SK-N-SH (cell line): ENCODE measurements at regions not wholly inside any gene's neighbourhood (a gene's known extent, or its start where the extent isn't known, plus 50 kb on each side); places are given as distances from the start of the nearest gene placed in this dataset.

Source experiments
- CTCF ChIP-seq: fragments of 200-600 bp; sonication (generic); IDR thresholded peaks from 2 replicates; pipeline ENCODE4 v1.6.1; 2017; ENCODE audit warnings: antibody characterized with exemption, mild to moderate bottlenecking, moderate library complexity
- EZH2phosphoT487 ChIP-seq: fragments of 200-600 bp; sonication (generic); IDR thresholded peaks from 2 replicates; pipeline ENCODE4 v1.6.1; 2017; ENCODE audit warnings: low read depth, mixed run types, mild to moderate bottlenecking, antibody characterized with exemption, moderate library complexity, borderline replicate concordance
- TCF12 ChIP-seq: IDR thresholded peaks from 2 replicates; pipeline ENCODE4 v1.4.0; 2012
- USF1 ChIP-seq: IDR thresholded peaks from 2 replicates; pipeline ENCODE4 v1.4.0; 2012; ENCODE audit warnings: low read depth, borderline replicate concordance

- TF ChIP-seq USF1 (no peak), CTCF (no peak), EZH2phosphoT487 (no peak), TCF12 (no peak)
These were observed 225.2 kb downstream of the XPNPEP1 start for GRCh38 chr10:109698086-109698485.
